SK-MEL-5 (cell line): ENCODE measurements at regions not wholly inside any gene's neighbourhood (a gene's known extent, or its start where the extent isn't known, plus 50 kb on each side); places are given as distances from the start of the nearest gene placed in this dataset.
"Not testable (repeated sequence)": the region's sequence is repeated elsewhere in the genome, so short reads cannot be mapped to it uniquely, and the experiment has no call there.

ENCODE experiments used
- DNase-seq: peaks from one replicate; pipeline ENCODE4 v3.0.0-alpha.2; 2016; ENCODE audit warnings: low read depth, low spot score
- in situ Hi-C: cut with HindIII; loops from 2 replicates; pipeline ENCODE4 v1.10.0; 2016; ENCODE audit warnings: low sequenced_read_pairs, high pct_unique_total_duplicates, low pct_unique_long_range_greater_than_20kb

GRCh38 chr12:54799966-54800365 lies 54.4 kb upstream of the MUCL1 start:
- in situ Hi-C loops, DNase-seq: not testable (repeated sequence)

- in situ Hi-C loops: no loop called here
- no peak for DNase-seq
Observed at GRCh38 chr12:54798651-54799050, 55.7 kb upstream of the MUCL1 start.

- DNase-seq: no peak
- in situ Hi-C loops: no loop called here
Observed at GRCh38 chr12:54796991-54797390, 57.3 kb upstream of the MUCL1 start.

DNA sequence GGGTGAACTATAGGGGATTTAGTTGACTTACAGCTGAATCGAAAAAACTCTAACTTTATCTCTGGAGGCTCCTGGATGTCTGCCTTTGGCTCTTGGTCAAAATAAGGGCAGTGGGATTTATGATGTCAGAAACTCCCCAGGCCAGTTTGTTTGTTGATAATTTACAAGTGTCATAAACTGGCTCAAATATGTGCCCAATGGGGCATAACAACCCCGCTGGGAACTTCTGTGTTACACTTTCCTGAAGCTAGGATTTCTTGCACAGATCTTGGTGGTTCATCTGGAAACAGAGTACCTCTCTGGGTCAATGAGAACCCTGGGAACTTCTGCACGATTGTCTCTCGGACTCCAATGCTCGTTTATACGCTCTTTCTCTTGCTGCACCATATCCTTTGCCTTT lies 58.7 kb upstream of the MUCL1 start:
- DNase-seq: no peak
- in situ Hi-C loops: no loop called here

DNA sequence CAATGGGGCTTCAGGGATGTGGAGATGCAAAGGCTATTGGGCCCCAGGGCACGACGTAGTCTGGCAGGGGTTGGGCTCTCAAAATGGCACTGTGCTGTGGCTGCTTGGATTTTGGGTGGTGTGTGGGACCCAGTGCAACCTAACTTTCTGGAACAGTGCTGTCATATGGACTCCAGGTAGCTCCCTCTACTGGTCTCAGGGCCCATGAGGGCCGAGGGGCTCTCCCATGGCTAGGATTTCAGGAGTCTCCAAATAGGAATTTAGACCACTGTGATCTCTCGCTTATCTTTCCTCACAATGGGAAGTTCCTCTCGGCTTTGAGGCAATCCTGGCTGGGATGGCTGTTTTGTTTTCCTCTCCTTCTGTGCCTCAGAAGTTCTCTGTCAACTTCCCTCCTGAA lies 68.2 kb upstream of the MUCL1 start:
- DNase-seq: no peak
- in situ Hi-C loops: no loop called here

DNA sequence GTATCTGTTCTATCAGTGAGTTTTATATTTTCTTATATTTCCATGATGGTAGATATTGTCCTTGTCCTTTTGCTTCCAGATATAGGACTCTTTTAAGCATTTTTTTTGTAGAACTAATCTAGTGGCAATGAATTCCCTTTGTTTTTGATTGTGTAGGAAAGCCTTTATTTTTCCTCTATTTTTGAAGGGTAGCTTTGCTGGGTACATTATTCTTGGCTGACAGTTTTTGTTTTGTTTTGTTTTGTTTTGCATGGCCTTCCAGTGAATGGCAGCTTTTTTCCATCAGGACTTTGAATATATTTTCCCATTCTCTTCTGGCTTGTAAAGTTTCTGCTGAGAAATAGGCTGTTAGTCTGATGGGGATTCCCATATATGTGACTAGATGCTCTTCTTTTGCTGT lies 70.2 kb upstream of the MUCL1 start:
- DNase-seq: no peak
- in situ Hi-C loops: no loop called here

DNA sequence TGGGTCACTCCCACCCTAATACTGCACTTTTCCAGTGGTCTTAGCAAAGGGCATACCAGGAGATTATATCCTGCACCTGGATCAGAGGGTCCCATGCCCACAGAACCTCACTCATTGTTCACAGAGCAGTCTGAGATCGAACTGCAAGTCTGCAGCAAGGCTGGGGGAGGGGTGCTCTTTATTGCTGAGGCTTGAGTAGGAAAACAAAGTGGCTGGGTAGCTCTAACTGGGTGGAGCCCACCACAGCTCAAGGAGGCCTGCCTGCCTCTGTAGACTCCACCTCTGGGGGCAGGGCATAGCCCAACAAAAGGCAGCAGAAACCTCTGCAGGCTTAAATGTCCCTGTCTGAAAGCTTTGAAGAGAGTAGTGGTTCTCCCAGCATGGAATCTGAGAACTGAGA lies 77.3 kb upstream of the MUCL1 start:
- in situ Hi-C loops, DNase-seq: not testable (repeated sequence)

DNA sequence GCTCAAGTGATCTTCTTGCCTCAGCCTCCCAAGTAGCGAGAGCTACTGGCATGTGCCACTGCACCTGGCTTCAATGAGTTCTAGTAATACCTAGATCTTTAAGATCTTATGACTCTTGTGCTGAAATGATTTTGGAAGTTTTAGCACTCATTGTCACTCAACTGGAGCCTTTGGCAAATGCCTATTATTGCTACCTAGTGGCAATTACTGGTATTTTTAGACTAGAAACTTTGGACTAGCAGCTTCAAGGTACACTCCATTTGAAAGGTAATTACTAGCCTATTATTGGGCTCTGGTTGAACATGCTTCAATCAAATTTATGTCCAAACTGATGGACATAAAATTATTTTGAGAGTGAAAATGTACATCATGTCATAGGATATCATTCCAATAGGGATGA lies 80.7 kb upstream of the MUCL1 start:
- in situ Hi-C loops: no loop called here
- DNase-seq: no peak

DNA sequence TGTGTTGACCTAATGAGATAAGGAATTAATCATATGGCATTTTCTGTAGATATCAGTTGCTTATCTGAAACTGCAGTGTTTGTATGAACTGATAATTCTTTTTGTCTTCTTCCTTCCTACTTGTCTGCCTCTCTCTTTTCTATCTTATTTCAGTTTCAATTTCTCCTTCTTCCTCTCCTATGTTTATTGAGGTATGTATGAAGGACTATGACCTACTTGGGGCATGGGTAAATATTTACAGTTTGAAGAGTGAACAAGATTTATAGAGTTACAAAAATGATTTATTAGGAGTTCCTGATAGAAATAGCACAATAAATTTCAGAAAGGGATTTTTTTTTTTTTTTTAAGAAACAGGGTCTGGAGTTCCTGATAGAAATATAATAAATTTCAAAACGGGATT lies 88.7 kb upstream of the MUCL1 start:
- in situ Hi-C loops: no loop called here
- no peak for DNase-seq

DNA sequence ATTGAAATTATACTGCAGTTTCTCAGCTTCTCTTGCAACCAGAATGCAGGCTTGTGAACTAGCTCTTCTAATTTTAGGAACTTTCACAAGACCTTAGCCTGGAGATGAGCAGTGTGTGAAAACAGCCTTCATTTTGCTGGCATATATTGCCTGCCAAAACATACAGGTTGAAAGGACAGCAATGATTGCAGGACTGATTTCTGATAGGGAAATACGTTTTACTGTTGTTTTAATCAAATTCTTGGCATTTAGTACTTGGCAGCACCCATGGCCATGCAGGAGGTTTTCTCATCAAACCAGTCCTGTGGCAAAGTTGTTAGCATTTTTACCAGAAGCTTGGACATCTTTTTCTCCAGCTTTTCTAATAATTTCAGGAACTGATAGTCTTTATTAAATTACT lies 91.9 kb upstream of the MUCL1 start:
- in situ Hi-C loops: no loop called here
- no peak for DNase-seq

- peak; percentile 84 for DNase-seq
- in situ Hi-C loops: no loop called here
Observed at GRCh38 chr12:54759751-54760150, 94.6 kb upstream of the MUCL1 start.

DNA sequence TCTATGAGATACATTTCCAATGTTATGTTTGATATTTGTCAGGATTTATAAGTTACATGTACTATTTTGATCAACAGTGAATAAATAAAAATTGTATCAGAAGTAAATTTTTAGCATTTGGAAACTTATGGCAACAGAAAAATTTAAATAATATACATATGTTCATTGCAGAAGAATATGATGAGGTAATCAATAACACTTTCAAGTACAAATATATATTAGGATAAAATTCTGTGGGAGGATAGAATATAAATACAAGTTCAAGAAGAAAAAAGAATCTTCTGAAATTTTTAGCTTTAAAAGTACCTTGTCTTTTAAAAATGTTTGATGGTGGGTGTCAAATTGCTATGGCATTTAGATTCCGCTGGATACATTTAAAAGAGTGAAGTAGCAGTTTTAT lies 102.8 kb upstream of the MUCL1 start:
- in situ Hi-C loops: no loop called here
- no peak for DNase-seq

GRCh38 chr12:54749191-54749818 lies 101.1 kb upstream of the DCD start:
- DNase-seq: peak; percentile 67
- in situ Hi-C loops: no loop called here

- in situ Hi-C loops: no loop called here
- DNase-seq: no peak
Observed at GRCh38 chr12:54744590-54744989, 96.4 kb upstream of the DCD start.

DNA sequence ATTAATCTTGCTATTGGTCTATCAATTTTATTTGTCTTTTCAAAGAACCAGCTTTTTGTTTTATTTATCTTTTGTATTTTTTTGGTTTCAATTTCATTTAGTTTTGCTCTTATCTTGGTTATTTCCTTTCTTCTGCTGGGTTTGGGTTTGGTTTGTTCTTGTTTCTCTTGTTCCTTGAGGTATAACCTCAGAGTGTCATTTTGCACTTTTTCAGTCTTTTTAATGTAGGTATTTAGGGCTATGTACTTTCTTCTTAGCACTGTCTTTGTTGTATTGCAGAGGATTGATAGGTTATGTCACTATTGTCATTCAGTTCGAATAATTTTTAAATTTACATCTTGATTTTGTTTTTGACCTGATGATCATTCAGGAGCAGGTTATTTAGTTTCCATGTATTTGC lies 92.7 kb upstream of the DCD start:
- in situ Hi-C loops: no loop called here
- no peak for DNase-seq

GRCh38 chr12:54736549-54736948 lies 88.4 kb upstream of the DCD start:
- DNase-seq: no peak

DNA sequence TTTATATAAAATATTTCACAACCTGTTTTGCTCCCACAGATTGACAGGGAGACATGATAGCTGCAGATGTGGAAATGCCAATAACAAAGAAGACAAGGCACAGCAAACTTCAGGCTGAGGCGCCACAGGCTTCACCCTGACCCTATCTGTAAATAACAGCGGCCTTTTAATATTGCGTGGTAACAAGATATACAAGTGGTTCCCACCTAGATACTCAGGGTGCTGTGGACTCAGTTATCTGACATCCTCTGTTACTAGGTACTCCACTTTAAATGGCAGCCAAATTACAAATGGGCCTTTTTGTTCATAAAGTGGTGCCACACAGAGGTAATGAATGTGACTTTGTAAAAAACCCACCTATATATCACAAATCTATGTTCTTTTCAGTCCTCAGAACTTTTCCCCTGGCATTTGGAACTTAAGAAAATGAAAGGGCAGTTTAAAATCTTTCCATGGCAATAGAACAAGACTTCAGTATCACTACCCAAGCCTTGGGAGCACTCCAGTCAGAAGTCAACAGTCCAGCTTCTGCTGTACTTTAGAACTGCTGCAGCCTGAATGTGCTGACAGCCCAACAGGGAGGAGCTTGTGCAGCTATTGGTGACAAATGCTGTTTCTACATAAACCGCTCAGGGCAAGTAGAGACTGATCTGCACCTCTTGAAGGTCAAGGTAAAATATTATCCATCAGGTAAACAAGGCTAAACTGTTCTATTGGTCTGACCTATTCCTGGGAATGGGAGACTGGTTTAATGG lies 86.2 kb upstream of the DCD start:
- in situ Hi-C loops: no loop called here
- DNase-seq: no peak

More at GRCh38 chr12:54736549-54736948, 88.4 kb upstream of the DCD start:
- in situ Hi-C loops: no loop called here

DNA sequence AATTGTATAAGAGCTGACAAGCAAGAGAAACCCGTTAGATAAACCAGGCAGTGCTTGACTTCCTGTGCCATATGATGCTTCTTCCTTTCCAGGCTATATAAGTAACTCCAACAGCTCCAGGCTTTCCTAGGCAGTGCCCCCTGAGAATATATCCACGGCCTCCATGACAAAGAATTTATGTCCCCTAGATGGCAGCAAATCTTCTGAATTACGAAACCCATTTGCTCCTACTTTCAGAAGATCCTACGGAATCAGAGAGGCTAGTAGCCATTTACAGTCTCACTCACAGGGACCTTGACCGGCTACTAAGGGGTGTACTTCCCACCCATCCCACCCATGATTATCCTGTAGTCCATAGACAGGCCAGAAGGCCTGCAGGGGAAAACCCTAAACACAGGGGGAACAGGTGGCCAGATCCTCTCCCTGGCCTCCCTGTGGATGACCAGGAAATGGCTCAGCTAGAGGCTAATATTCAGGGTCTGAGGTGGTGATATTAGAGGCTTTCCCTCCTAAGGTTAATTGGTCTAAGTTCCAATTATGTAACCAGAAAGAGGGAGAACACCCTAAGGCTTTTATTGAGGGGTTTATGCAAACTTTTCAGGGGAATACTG lies 77.2 kb upstream of the DCD start:
- DNase-seq: peak; percentile 66
- in situ Hi-C loops: no loop called here
